ENCODE measurements at regions not wholly inside any gene's neighbourhood (a gene's known extent, or its start where the extent isn't known, plus 50 kb on each side); places are given as distances from the start of the nearest gene placed in this dataset.

GRCh38 chr1:188394677-188395076 lies 1565.9 kb downstream of the PLA2G4A start:
- in situ Hi-C loops (cut with MboI; ENCODE audit: low sequenced_read_pairs, unreplicated experiment): no loop called here
- TF ChIP-seq CTCF (IDR thresholded peaks at IDR 0.05; ENCODE audit: borderline replicate concordance, control extremely low read depth, extremely low read depth, insufficient read depth, missing control alignments): no peak
- no peak for DNase-seq (ENCODE audit: low spot score)

GRCh38 chr1:188397521-188397920 lies 1568.8 kb downstream of the PLA2G4A start:
- in situ Hi-C loops (cut with MboI; ENCODE audit: low sequenced_read_pairs, unreplicated experiment): no loop called here
- DNase-seq (ENCODE audit: low spot score): no peak
- TF ChIP-seq CTCF (IDR thresholded peaks at IDR 0.05; ENCODE audit: borderline replicate concordance, control extremely low read depth, extremely low read depth, insufficient read depth, missing control alignments): no peak

GRCh38 chr1:188402986-188403385 lies 1574.2 kb downstream of the PLA2G4A start:
- in situ Hi-C loops (cut with MboI; ENCODE audit: low sequenced_read_pairs, unreplicated experiment): no loop called here
- no peak for TF ChIP-seq CTCF (IDR thresholded peaks at IDR 0.05; ENCODE audit: borderline replicate concordance, control extremely low read depth, extremely low read depth, insufficient read depth, missing control alignments)
- no peak for DNase-seq (ENCODE audit: low spot score)

GRCh38 chr1:188406636-188407035 lies 1577.9 kb downstream of the PLA2G4A start:
- in situ Hi-C loops (cut with MboI; ENCODE audit: low sequenced_read_pairs, unreplicated experiment): no loop called here
- no peak for DNase-seq (ENCODE audit: low spot score)
- TF ChIP-seq CTCF (IDR thresholded peaks at IDR 0.05; ENCODE audit: borderline replicate concordance, control extremely low read depth, extremely low read depth, insufficient read depth, missing control alignments): no peak

- in situ Hi-C loops (cut with MboI; ENCODE audit: low sequenced_read_pairs, unreplicated experiment): no loop called here
- no peak for DNase-seq (ENCODE audit: low spot score)
- no peak for TF ChIP-seq CTCF (IDR thresholded peaks at IDR 0.05; ENCODE audit: borderline replicate concordance, control extremely low read depth, extremely low read depth, insufficient read depth, missing control alignments)
Observed at GRCh38 chr1:188420177-188420576, 1591.4 kb downstream of the PLA2G4A start.

- no peak for TF ChIP-seq CTCF (IDR thresholded peaks at IDR 0.05; ENCODE audit: borderline replicate concordance, control extremely low read depth, extremely low read depth, insufficient read depth, missing control alignments)
- in situ Hi-C loops (cut with MboI; ENCODE audit: low sequenced_read_pairs, unreplicated experiment): no loop called here
- no peak for DNase-seq (ENCODE audit: low spot score)
Observed at GRCh38 chr1:188423073-188423472, 1594.3 kb downstream of the PLA2G4A start.

GRCh38 chr1:188424176-188424575 lies 1595.4 kb downstream of the PLA2G4A start:
- TF ChIP-seq CTCF (IDR thresholded peaks at IDR 0.05; ENCODE audit: borderline replicate concordance, control extremely low read depth, extremely low read depth, insufficient read depth, missing control alignments): no peak
- no peak for DNase-seq (ENCODE audit: low spot score)
- in situ Hi-C loops (cut with MboI; ENCODE audit: low sequenced_read_pairs, unreplicated experiment): no loop called here

All from GM13976 (cell line).